Keratinocyte (primary cell): ENCODE measurements at regions not wholly inside any gene's neighbourhood (a gene's known extent, or its start where the extent isn't known, plus 50 kb on each side); places are given as distances from the start of the nearest gene placed in this dataset.

Source experiments
- DNase-seq: peaks from one replicate; pipeline ENCODE4 v3.0.0-alpha.2; 2011; ENCODE audit warnings: low read depth, missing footprints, low spot score
- FAIRE-seq: peaks from 2 replicates; lab custom pipeline; 2011; peaks lifted over from hg19 to GRCh38; lab: Jason Lieb, UNC
- H2AFZ ChIP-seq: 2 replicates; pipeline ENCODE4 v1.6.0; 2012; ENCODE audit warnings: low read length, control low read depth, inconsistent platforms; ENCODE audit not compliant: control insufficient read depth
- H3K27ac ChIP-seq: 2 replicates; pipeline ENCODE4 v1.5.1; 2011; ENCODE audit warnings: low read length; ENCODE audit not compliant: control insufficient read depth, insufficient read depth
- H3K27me3 ChIP-seq: 3 replicates; pipeline ENCODE4 v1.6.0; 2011; ENCODE audit warnings: low read length; ENCODE audit not compliant: control insufficient read depth, insufficient read depth; ENCODE audit errors: extremely low read depth
- H3K36me3 ChIP-seq, 2 experiments: 2 replicates in 1 of 2; 3 replicates in 1 of 2; pipeline ENCODE4 v1.5.1; 2011; ENCODE audit warnings: low read length in 2 of 2, mild to moderate bottlenecking in 1 of 2; ENCODE audit not compliant: control insufficient read depth in 2 of 2, insufficient read depth in 2 of 2; ENCODE audit errors: extremely low read depth in 1 of 2
- H3K4me1 ChIP-seq: 3 replicates; pipeline ENCODE4 v1.5.1; 2011; ENCODE audit warnings: low read length; ENCODE audit not compliant: control insufficient read depth, insufficient read depth; ENCODE audit errors: extremely low read depth
- H3K4me2 ChIP-seq: 3 replicates; pipeline ENCODE4 v1.6.0; 2011; ENCODE audit warnings: low read depth, low read length; ENCODE audit not compliant: control insufficient read depth, insufficient read depth; ENCODE audit errors: extremely low read depth
- H3K4me3 ChIP-seq, 3 experiments: fragments of 200-600 bp in 1 of 3; sonication (generic) in 1 of 3; 2 replicates in 2 of 3; 3 replicates in 1 of 3; pipeline ENCODE4 v1.5.1; 2011 to 2016; ENCODE audit warnings: low read length in 3 of 3, mild to moderate bottlenecking in 3 of 3, control low read depth in 2 of 3, inconsistent platforms in 1 of 3, low read depth in 1 of 3, mixed read lengths in 1 of 3, mixed run types in 1 of 3, moderate library complexity in 1 of 3; ENCODE audit not compliant: control insufficient read depth in 2 of 3, insufficient read depth in 2 of 3; ENCODE audit errors: extremely low read depth in 1 of 3
- H3K79me2 ChIP-seq: 2 replicates; pipeline ENCODE4 v1.6.0; 2012; ENCODE audit warnings: low read length; ENCODE audit not compliant: control insufficient read depth, insufficient read depth
- H3K9ac ChIP-seq: 3 replicates; pipeline ENCODE4 v1.6.0; 2011; ENCODE audit warnings: low read length; ENCODE audit not compliant: control insufficient read depth, insufficient read depth; ENCODE audit errors: extremely low read depth
- H3K9me1 ChIP-seq: 3 replicates; pipeline ENCODE4 v1.6.0; 2011; ENCODE audit warnings: low read length; ENCODE audit not compliant: control insufficient read depth, insufficient read depth; ENCODE audit errors: extremely low read depth
- H3K9me3 ChIP-seq: 2 replicates; pipeline ENCODE4 v1.5.1; 2012; ENCODE audit warnings: low read depth, low read length; ENCODE audit not compliant: control insufficient read depth
- H4K20me1 ChIP-seq: 3 replicates; pipeline ENCODE4 v1.6.0; 2011; ENCODE audit warnings: low read length; ENCODE audit not compliant: control insufficient read depth, insufficient read depth; ENCODE audit errors: extremely low read depth
- EZH2 ChIP-seq: IDR thresholded peaks from one replicate; pipeline ENCODE4 v1.6.1; 2012; ENCODE audit warnings: inconsistent platforms, mild to moderate bottlenecking, low read length, moderate library complexity
- dilution Hi-C: fragments of 300-500 bp; cut with MboI; formaldehyde crosslinking; loops from one replicate; pipeline ENCODE4 v1.7.0; 2020; ENCODE audit warnings: low sequenced_read_pairs; ENCODE audit not compliant: extremely low pct_ligation_motif_present
- TF ChIP-seq, protein P1 (sequence below), 3 experiments: IDR thresholded peaks in 1 of 3; conservative IDR thresholded peaks in 1 of 3; optimal IDR thresholded peaks in 1 of 3; 2 replicates in 2 of 3; 3 replicates in 1 of 3; pipeline versions ENCODE3 to v1.5.1; 2011; ENCODE audit warnings: low read length in 3 of 3, mild to moderate bottlenecking in 3 of 3, moderate library complexity in 2 of 3, control low read depth in 1 of 3, inconsistent platforms in 1 of 3; ENCODE audit not compliant: insufficient read depth in 2 of 3; ENCODE audit errors: extremely low read depth in 1 of 3

GRCh38 chr3:36258421-36258820 is 121.9 kb upstream of the STAC start:
- Histone ChIP-seq H3K27me3 (no peaks in the 10 kb centered on the region), H3K79me2 (no peaks in the 10 kb centered on the region), H3K36me3 (no peaks in the 10 kb centered on the region), H3K9ac (no peak overlapping the region), H2AFZ (no peak overlapping the region), H4K20me1 (no peaks in the 10 kb centered on the region), H3K4me3 (no peak overlapping the region), H3K27ac (no peak overlapping the region), H3K4me2 (no peak overlapping the region), H3K4me1 (no peaks in the 10 kb centered on the region), H3K9me3 (no peaks in the 10 kb centered on the region), H3K9me1 (no peaks in the 10 kb centered on the region)
- FAIRE-seq (no peak), DNase-seq (no peak)
- TF ChIP-seq, protein P1, sequence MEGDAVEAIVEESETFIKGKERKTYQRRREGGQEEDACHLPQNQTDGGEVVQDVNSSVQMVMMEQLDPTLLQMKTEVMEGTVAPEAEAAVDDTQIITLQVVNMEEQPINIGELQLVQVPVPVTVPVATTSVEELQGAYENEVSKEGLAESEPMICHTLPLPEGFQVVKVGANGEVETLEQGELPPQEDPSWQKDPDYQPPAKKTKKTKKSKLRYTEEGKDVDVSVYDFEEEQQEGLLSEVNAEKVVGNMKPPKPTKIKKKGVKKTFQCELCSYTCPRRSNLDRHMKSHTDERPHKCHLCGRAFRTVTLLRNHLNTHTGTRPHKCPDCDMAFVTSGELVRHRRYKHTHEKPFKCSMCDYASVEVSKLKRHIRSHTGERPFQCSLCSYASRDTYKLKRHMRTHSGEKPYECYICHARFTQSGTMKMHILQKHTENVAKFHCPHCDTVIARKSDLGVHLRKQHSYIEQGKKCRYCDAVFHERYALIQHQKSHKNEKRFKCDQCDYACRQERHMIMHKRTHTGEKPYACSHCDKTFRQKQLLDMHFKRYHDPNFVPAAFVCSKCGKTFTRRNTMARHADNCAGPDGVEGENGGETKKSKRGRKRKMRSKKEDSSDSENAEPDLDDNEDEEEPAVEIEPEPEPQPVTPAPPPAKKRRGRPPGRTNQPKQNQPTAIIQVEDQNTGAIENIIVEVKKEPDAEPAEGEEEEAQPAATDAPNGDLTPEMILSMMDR (optimal IDR thresholded peaks at IDR 0.05 in 1 of 3, IDR thresholded peaks at IDR 0.05 in 1 of 3, conservative IDR thresholded peaks at IDR 0.05 in 1 of 3; ENCODE audit: extremely low read depth in 1 of 3, insufficient read depth in 2 of 3, low read length in 3 of 3), result no peak
- TF ChIP-seq EZH2, result no peak
- dilution Hi-C loops, result no loop called here

- Histone ChIP-seq H3K4me2 (no peak overlapping the region), H3K4me3 (no peak overlapping the region), H3K27me3 (no peaks in the 10 kb centered on the region), H3K4me1 (no peaks in the 10 kb centered on the region), H4K20me1 (no peaks in the 10 kb centered on the region), H3K27ac (no peak overlapping the region), H3K79me2 (no peaks in the 10 kb centered on the region), H3K36me3 (no peaks in the 10 kb centered on the region), H3K9me3 (no peaks in the 10 kb centered on the region), H3K9me1 (no peaks in the 10 kb centered on the region), H2AFZ (no peak overlapping the region), H3K9ac (no peak overlapping the region)
- FAIRE-seq (no peak), DNase-seq (no peak)
- dilution Hi-C loops, result no loop called here
- TF ChIP-seq, protein P1 (optimal IDR thresholded peaks at IDR 0.05 in 1 of 3, IDR thresholded peaks at IDR 0.05 in 1 of 3, conservative IDR thresholded peaks at IDR 0.05 in 1 of 3; ENCODE audit: extremely low read depth in 1 of 3, insufficient read depth in 2 of 3, low read length in 3 of 3), result no peak
- TF ChIP-seq EZH2, result no peak
Measured at GRCh38 chr3:36259580-36259979, 120.7 kb upstream of the STAC start.
